GM18502 (cell line): ENCODE measurements at regions not wholly inside any gene's neighbourhood (a gene's known extent, or its start where the extent isn't known, plus 50 kb on each side); places are given as distances from the start of the nearest gene placed in this dataset.
"Not testable (repeated sequence)": the region's sequence is repeated elsewhere in the genome, so short reads cannot be mapped to it uniquely, and the experiment has no call there.

Experiments used
- ATAC-seq: cut with Tn5 transposase; IDR thresholded peaks from one replicate; pipeline ENCODE4 v1.9.1; 2021; ENCODE audit warnings: mild to moderate bottlenecking; ENCODE audit not compliant: unreplicated experiment, poor library complexity

- ATAC-seq = no peak
Observed at GRCh38 chr7:46317256-46317655, 396.2 kb upstream of the IGFBP3 start.

- no peak for ATAC-seq
Observed at GRCh38 chr7:46315891-46316290, 394.8 kb upstream of the IGFBP3 start.

GRCh38 chr7:46301677-46302076 is 380.6 kb upstream of the IGFBP3 start:
- no peak for ATAC-seq

- no peak for ATAC-seq
Observed at GRCh38 chr7:46297515-46297914, 376.4 kb upstream of the IGFBP3 start.

GRCh38 chr7:46296526-46296925 is 375.5 kb upstream of the IGFBP3 start:
- no peak for ATAC-seq

GRCh38 chr7:46294381-46294780 is 373.3 kb upstream of the IGFBP3 start:
- no peak for ATAC-seq

GRCh38 chr7:46292741-46293140 is 371.7 kb upstream of the IGFBP3 start:
- no peak for ATAC-seq

GRCh38 chr7:46291601-46292150 is 370.6 kb upstream of the IGFBP3 start:
- ATAC-seq = peak; percentile 67

GRCh38 chr7:46291050-46291438 is 370.0 kb upstream of the IGFBP3 start:
- peak; percentile 92 for ATAC-seq

- peak; percentile 29 for ATAC-seq
Observed at GRCh38 chr7:46290374-46291049, 369.4 kb upstream of the IGFBP3 start.

GRCh38 chr7:46288861-46289260 is 367.8 kb upstream of the IGFBP3 start:
- ATAC-seq = no peak

- ATAC-seq = no peak
Observed at GRCh38 chr7:46288010-46288409, 366.9 kb upstream of the IGFBP3 start.

GRCh38 chr7:46286957-46287356 is 365.9 kb upstream of the IGFBP3 start:
- no peak for ATAC-seq

- no peak for ATAC-seq
Observed at GRCh38 chr7:46286356-46286755, 365.3 kb upstream of the IGFBP3 start.

GRCh38 chr7:46285878-46286277 is 364.8 kb upstream of the IGFBP3 start:
- no peak for ATAC-seq

- ATAC-seq = no peak
Observed at GRCh38 chr7:46283852-46284251, 362.8 kb upstream of the IGFBP3 start.

- ATAC-seq = no peak
Observed at GRCh38 chr7:46282155-46282554, 361.1 kb upstream of the IGFBP3 start.

GRCh38 chr7:46281071-46281470 is 360.0 kb upstream of the IGFBP3 start:
- no peak for ATAC-seq

GRCh38 chr7:46279290-46279689 is 358.2 kb upstream of the IGFBP3 start:
- no peak for ATAC-seq

GRCh38 chr7:46264646-46265045 is 343.6 kb upstream of the IGFBP3 start:
- ATAC-seq = no peak

GRCh38 chr7:46261638-46262037 is 340.6 kb upstream of the IGFBP3 start:
- ATAC-seq = not testable (repeated sequence)

- no peak for ATAC-seq
Observed at GRCh38 chr7:46259947-46260346, 338.9 kb upstream of the IGFBP3 start.
